Ascending aorta (tissue), 2 donors: ENCODE measurements at regions not wholly inside any gene's neighbourhood (a gene's known extent, or its start where the extent isn't known, plus 50 kb on each side); places are given as distances from the start of the nearest gene placed in this dataset.

Experiments used
- DNase-seq, 2 donors: peaks; one replicate each; pipeline ENCODE4 v3.0.0-alpha.2; 2019; ENCODE audit warnings: low spot score in 2 of 2
- H3K27ac ChIP-seq, 2 donors: fragments of 200-600 bp; sonication (generic); one replicate each; pipeline ENCODE4 v1.5.1; 2016 to 2017; ENCODE audit warnings: mild to moderate bottlenecking in 1 of 2
- H3K27me3 ChIP-seq: fragments of 200-600 bp; sonication (generic); one replicate; pipeline ENCODE4 v1.5.1; 2017
- H3K36me3 ChIP-seq, 2 donors: fragments of 200-600 bp; sonication (generic); one replicate each; pipeline ENCODE4 v1.5.1; 2016
- H3K4me1 ChIP-seq, 2 donors: fragments of 200-600 bp; sonication (generic); one replicate each; pipeline ENCODE4 v1.5.1; 2016 to 2017; ENCODE audit warnings: mild to moderate bottlenecking in 1 of 2
- H3K4me3 ChIP-seq, 2 donors: fragments of 200-600 bp; sonication (generic); one replicate each; pipeline ENCODE4 v1.5.1; 2016 to 2017; ENCODE audit warnings: mild to moderate bottlenecking in 1 of 2
- H3K9me3 ChIP-seq, 2 donors: fragments of 200-600 bp; sonication (generic); one replicate each; pipeline ENCODE4 v1.5.1; 2016
- CTCF ChIP-seq, 3 experiments: fragments of 200-600 bp in 2 of 3; fragments of 450-650 bp in 1 of 3; sonication (generic) in 2 of 3; IDR thresholded peaks; one replicate each; pipeline ENCODE4 v1.5.1; 2016 to 2019; ENCODE audit warnings: antibody characterized with exemption in 3 of 3, mild to moderate bottlenecking in 1 of 3, moderate library complexity in 1 of 3
- intact Hi-C: fragments of 100-400 bp; cut with DNase I; formaldehyde crosslinking; loops from one replicate; pipeline ENCODE4 v1.15.1; 2023

- intact Hi-C loops: no loop called here
- Histone ChIP-seq H3K4me1 (no peaks in the 10 kb centered on the region), H3K4me3 (no peak overlapping the region), H3K36me3 (no peaks in the 10 kb centered on the region), H3K27me3 (no peaks in the 10 kb centered on the region), H3K27ac (no peak overlapping the region), H3K9me3 (no peaks in the 10 kb centered on the region)
- DNase-seq: no peak
- no peak for TF ChIP-seq CTCF (IDR thresholded peaks at IDR 0.05)
These were observed 504.9 kb downstream of the GALR1 start for GRCh38 chr18:77754475-77755044.

DNA sequence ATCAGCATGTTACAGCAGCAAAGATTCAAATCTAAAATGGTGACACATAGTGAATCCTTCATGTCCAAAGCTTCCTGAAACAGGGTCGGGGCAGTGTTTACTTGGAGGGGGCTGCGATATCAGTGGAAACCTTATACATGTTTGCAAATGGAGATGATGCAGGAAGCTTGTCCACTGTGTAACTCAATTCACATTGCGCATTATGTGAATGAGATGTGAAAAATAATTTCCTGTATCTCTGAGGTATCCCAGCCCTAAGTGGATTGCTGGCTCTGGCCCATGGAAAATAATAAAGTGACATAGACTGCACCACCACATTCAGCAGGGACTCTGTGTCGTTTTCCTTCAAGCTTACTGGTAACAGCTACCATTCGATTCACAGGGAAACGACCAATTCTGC, 505.5 kb downstream of the GALR1 start:
- no peaks in the 10 kb centered on the region for H3K36me3 ChIP-seq
- H3K4me1 ChIP-seq: no peaks in the 10 kb centered on the region
- H3K4me3 ChIP-seq: no peak overlapping the region
- intact Hi-C loops: no loop called here
- H3K9me3 ChIP-seq: no peaks in the 10 kb centered on the region
- no peak overlapping the region for H3K27ac ChIP-seq
- no peak for DNase-seq
- no peak for TF ChIP-seq CTCF (IDR thresholded peaks at IDR 0.05)
- no peaks in the 10 kb centered on the region for H3K27me3 ChIP-seq

DNA sequence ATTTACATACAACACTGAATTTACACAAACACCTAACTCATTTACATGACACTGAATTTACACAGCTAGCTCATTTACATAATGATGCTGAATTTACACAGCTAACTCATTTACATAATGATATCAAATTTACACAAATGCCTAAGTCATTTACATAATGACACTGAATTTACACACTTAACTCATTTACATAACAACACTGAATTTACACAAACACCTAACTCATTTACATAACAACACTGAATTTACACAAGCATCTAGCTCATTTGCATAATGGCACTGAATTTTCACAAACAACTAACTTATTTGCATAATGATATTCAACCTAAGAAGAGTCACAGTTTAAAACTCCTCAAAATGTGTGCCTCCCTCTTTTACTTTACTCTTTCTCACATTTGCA, 511.7 kb downstream of the GALR1 start:
- Histone ChIP-seq H3K4me1 (no peaks in the 10 kb centered on the region), H3K36me3 (no peaks in the 10 kb centered on the region), H3K4me3 (no peak overlapping the region), H3K27ac (no peak overlapping the region), H3K27me3 (no peaks in the 10 kb centered on the region), H3K9me3 (no peaks in the 10 kb centered on the region)
- DNase-seq: no peak
- intact Hi-C loops: no loop called here
- TF ChIP-seq CTCF (IDR thresholded peaks at IDR 0.05): no peak

DNA sequence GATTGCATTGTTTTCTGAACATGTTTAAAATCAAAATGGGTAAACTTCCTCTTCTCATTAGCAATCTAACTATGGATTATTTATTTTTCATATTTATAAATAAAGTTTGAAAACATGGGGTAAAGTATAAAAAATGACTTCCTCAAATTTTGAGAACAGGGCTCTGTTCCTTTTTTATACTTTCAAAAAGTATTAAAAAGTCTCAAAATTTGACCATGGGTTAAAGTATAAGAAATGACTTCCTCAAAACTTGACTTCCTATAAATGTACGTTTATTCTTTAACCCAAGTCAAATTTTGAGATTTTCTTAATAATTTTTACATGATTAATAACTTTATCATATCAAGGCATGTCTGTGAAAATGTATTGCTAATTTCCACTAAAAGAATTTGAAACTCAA, 512.4 kb downstream of the GALR1 start:
- intact Hi-C loops: no loop called here
- no peaks in the 10 kb centered on the region for H3K9me3 ChIP-seq
- no peak for TF ChIP-seq CTCF (IDR thresholded peaks at IDR 0.05)
- H3K4me1 ChIP-seq: no peaks in the 10 kb centered on the region
- H3K27ac ChIP-seq: no peak overlapping the region
- DNase-seq: no peak
- H3K27me3 ChIP-seq: no peaks in the 10 kb centered on the region
- no peaks in the 10 kb centered on the region for H3K36me3 ChIP-seq
- H3K4me3 ChIP-seq: no peak overlapping the region

DNA sequence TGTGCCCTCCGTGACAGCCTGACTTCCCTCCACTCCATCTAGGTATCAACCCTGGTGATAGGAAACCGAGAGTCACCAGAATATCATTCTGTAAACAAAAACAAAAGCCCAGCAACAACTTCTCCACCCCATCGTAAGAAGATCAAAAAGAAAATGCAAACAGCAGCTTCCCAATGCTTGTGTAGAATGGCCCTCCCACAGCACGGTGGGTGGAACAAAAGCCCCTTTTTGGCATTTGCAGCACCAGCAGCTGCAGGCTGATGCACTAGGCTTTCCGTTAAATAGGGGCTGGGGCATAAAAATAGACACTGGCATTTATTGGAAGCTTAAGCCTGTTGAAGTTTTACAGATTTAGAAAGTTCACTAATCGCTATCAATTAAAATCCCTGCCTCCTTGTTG, 513.0 kb downstream of the GALR1 start:
- no peaks in the 10 kb centered on the region for H3K36me3 ChIP-seq
- H3K27ac ChIP-seq: no peak overlapping the region
- H3K27me3 ChIP-seq: no peaks in the 10 kb centered on the region
- no peak for DNase-seq
- intact Hi-C loops: no loop called here
- no peak for TF ChIP-seq CTCF (IDR thresholded peaks at IDR 0.05)
- no peaks in the 10 kb centered on the region for H3K4me1 ChIP-seq
- H3K4me3 ChIP-seq: no peak overlapping the region
- H3K9me3 ChIP-seq: no peaks in the 10 kb centered on the region

DNA sequence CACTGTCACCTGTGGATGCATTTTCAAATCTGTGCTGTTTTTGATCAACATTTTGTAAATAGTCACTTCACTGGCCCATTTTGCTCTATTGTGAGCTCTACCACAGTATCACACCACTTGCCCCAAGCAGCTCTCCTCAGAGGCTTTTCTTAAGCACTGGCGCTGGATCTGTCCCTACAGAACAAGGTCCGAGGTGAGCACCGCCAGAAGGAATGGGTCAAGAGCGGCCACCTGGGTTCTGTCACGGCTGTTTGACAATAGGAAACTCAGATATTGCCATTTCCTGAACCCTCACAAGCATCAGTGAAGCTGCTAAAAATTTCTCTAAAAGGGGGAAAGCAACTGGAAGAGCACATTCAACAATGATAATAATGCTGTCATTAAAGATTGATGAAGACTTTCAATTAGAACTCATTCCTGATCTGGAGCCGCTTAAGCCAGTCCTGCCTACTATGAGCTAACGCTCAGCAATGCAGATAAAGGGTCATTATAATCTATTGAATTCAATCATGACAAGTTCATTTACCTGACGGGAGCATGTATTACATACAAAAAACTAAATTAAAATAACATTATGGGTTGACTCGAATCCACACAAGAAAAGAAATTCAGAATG, 514.0 kb downstream of the GALR1 start:
- Histone ChIP-seq H3K9me3 (no peaks in the 10 kb centered on the region), H3K4me3 (no peak overlapping the region), H3K36me3 (no peaks in the 10 kb centered on the region), H3K4me1 (no peaks in the 10 kb centered on the region), H3K27ac (no peak overlapping the region), H3K27me3 (no peaks in the 10 kb centered on the region)
- TF ChIP-seq CTCF (IDR thresholded peaks at IDR 0.05): no peak
- DNase-seq: no peak
- intact Hi-C loops: no loop called here
